ENCODE measurements at regions not wholly inside any gene's neighbourhood (a gene's known extent, or its start where the extent isn't known, plus 50 kb on each side); places are given as distances from the start of the nearest gene placed in this dataset.

GRCh38 chr1:221989741-221990140, 247.9 kb upstream of the DUSP10 start:
- 75 to 76% methylated on average over 1 of the region's 1 CpG for WGBS, 2 donors
- intact Hi-C loops (cut with DNase I), result no loop called here
- Histone ChIP-seq H3K27ac (no peak overlapping the region), H3K27me3 (no peaks in the 10 kb centered on the region), H3K4me3 (no peak overlapping the region), H3K4me1 (no peaks in the 10 kb centered on the region), H3K9me3 (no peaks in the 10 kb centered on the region), H3K36me3 (replicated peaks in 1 of 2; ENCODE audit: insufficient read depth in 1 of 2, low read depth in 2 of 2) (no peaks in the 10 kb centered on the region)
- ATAC-seq, result no peak
- TF ChIP-seq, protein P1, sequence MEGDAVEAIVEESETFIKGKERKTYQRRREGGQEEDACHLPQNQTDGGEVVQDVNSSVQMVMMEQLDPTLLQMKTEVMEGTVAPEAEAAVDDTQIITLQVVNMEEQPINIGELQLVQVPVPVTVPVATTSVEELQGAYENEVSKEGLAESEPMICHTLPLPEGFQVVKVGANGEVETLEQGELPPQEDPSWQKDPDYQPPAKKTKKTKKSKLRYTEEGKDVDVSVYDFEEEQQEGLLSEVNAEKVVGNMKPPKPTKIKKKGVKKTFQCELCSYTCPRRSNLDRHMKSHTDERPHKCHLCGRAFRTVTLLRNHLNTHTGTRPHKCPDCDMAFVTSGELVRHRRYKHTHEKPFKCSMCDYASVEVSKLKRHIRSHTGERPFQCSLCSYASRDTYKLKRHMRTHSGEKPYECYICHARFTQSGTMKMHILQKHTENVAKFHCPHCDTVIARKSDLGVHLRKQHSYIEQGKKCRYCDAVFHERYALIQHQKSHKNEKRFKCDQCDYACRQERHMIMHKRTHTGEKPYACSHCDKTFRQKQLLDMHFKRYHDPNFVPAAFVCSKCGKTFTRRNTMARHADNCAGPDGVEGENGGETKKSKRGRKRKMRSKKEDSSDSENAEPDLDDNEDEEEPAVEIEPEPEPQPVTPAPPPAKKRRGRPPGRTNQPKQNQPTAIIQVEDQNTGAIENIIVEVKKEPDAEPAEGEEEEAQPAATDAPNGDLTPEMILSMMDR (IDR thresholded peaks at IDR 0.05), result no peak
- no peak for TF ChIP-seq POLR2A (IDR thresholded peaks at IDR 0.05)
- DNase-seq, result no peak

- H3K9me3 ChIP-seq, result no peaks in the 10 kb centered on the region
- TF ChIP-seq, protein P1 (IDR thresholded peaks at IDR 0.05), result no peak
- TF ChIP-seq POLR2A (IDR thresholded peaks at IDR 0.05), result no peak
- H3K27me3 ChIP-seq, result no peaks in the 10 kb centered on the region
- H3K4me3 ChIP-seq, result no peak overlapping the region
- H3K4me1 ChIP-seq, result no peaks in the 10 kb centered on the region
- no peaks in the 10 kb centered on the region for H3K36me3 ChIP-seq (replicated peaks in 1 of 2; ENCODE audit: insufficient read depth in 1 of 2, low read depth in 2 of 2)
- intact Hi-C loops (cut with DNase I), result no loop called here
- DNase-seq, result no peak
- no peak for ATAC-seq
- no peak overlapping the region for H3K27ac ChIP-seq
These were observed 246.9 kb upstream of the DUSP10 start for GRCh38 chr1:221988829-221989228.

- no peak for ATAC-seq
These were observed 246.1 kb upstream of the DUSP10 start for GRCh38 chr1:221987860-221988520.

GRCh38 chr1:221983444-221983843, 241.6 kb upstream of the DUSP10 start:
- TF ChIP-seq POLR2A (IDR thresholded peaks at IDR 0.05), result no peak
- TF ChIP-seq, protein P1 (IDR thresholded peaks at IDR 0.05), result no peak
- intact Hi-C loops (cut with DNase I), result no loop called here
- WGBS, 2 donors, result 39 to 59% methylated on average over 1 of the region's 1 CpG

More at GRCh38 chr1:221987860-221988520, 246.1 kb upstream of the DUSP10 start:
- intact Hi-C loops (cut with DNase I), result no loop called here
- no peaks in the 10 kb centered on the region for H3K36me3 ChIP-seq (replicated peaks in 1 of 2; ENCODE audit: insufficient read depth in 1 of 2, low read depth in 2 of 2)
- no peaks in the 10 kb centered on the region for H3K27me3 ChIP-seq
- WGBS, 2 donors, result 67 to 68% methylated on average over 6 of the region's 6 CpGs
- TF ChIP-seq, protein P1 (IDR thresholded peaks at IDR 0.05), result no peak
- TF ChIP-seq POLR2A (IDR thresholded peaks at IDR 0.05), result no peak
- no peak overlapping the region for H3K4me3 ChIP-seq
- H3K9me3 ChIP-seq, result no peaks in the 10 kb centered on the region
- no peak overlapping the region for H3K27ac ChIP-seq
- H3K4me1 ChIP-seq, result no peaks in the 10 kb centered on the region
- DNase-seq, result no peak

GRCh38 chr1:221981461-221981860, 239.6 kb upstream of the DUSP10 start:
- TF ChIP-seq, protein P1 (IDR thresholded peaks at IDR 0.05), result no peak
- TF ChIP-seq POLR2A (IDR thresholded peaks at IDR 0.05), result no peak
- Histone ChIP-seq H3K27ac (no peak overlapping the region), H3K36me3 (replicated peaks in 1 of 2; ENCODE audit: insufficient read depth in 1 of 2, low read depth in 2 of 2) (no peaks in the 10 kb centered on the region), H3K9me3 (no peaks in the 10 kb centered on the region), H3K27me3 (no peaks in the 10 kb centered on the region), H3K4me1 (no peaks in the 10 kb centered on the region), H3K4me3 (no peak overlapping the region)
- WGBS, 2 donors, result 89 to 96% methylated on average over 1 of the region's 1 CpG
- DNase-seq (no peak), ATAC-seq (no peak)
- intact Hi-C loops (cut with DNase I), result no loop called here

More at GRCh38 chr1:221983444-221983843, 241.6 kb upstream of the DUSP10 start:
- Histone ChIP-seq H3K9me3 (no peaks in the 10 kb centered on the region), H3K27ac (no peak overlapping the region), H3K36me3 (replicated peaks in 1 of 2; ENCODE audit: insufficient read depth in 1 of 2, low read depth in 2 of 2) (no peaks in the 10 kb centered on the region), H3K4me1 (no peaks in the 10 kb centered on the region), H3K27me3 (no peaks in the 10 kb centered on the region), H3K4me3 (no peak overlapping the region)
- DNase-seq (no peak), ATAC-seq (no peak)
